DOHH2 (cell line): ENCODE measurements at regions not wholly inside any gene's neighbourhood (a gene's known extent, or its start where the extent isn't known, plus 50 kb on each side); places are given as distances from the start of the nearest gene placed in this dataset.

Experiments used
- CTCF ChIP-seq: fragments of 200-600 bp; sonication (generic); IDR thresholded peaks from one replicate; pipeline ENCODE4 v1.5.1; 2014; ENCODE audit warnings: antibody characterized with exemption, mild to moderate bottlenecking, low read depth, low read length; ENCODE audit not compliant: poor library complexity, severe bottlenecking
- EZH2phosphoT487 ChIP-seq: fragments of 200-600 bp; sonication (generic); IDR thresholded peaks from 2 replicates; pipeline ENCODE4 v1.6.1; 2017; ENCODE audit warnings: borderline replicate concordance, mild to moderate bottlenecking, antibody characterized with exemption, low read length, moderate library complexity, mixed read lengths

- TF ChIP-seq CTCF (no peak), EZH2phosphoT487 (no peak)
Measured at GRCh38 chr3:23004971-23005370, 198.2 kb upstream of the UBE2E2 start.
